Gastrocnemius medialis (tissue), 4 donors: ENCODE measurements at regions not wholly inside any gene's neighbourhood (a gene's known extent, or its start where the extent isn't known, plus 50 kb on each side); places are given as distances from the start of the nearest gene placed in this dataset.

Experiments
- CTCF ChIP-seq, 5 experiments: fragments of 450-650 bp in 3 of 5; fragments of 200-600 bp in 2 of 5; sonication (generic) in 2 of 5; IDR thresholded peaks in 4 of 5; conservative IDR thresholded peaks in 1 of 5; 1 replicate in 4 of 5; 2 replicates in 1 of 5; pipeline ENCODE4 v1.5.1; 2016 to 2019; ENCODE audit warnings: antibody characterized with exemption in 5 of 5, mild to moderate bottlenecking in 3 of 5, moderate library complexity in 3 of 5
- POLR2A ChIP-seq, 2 donors: fragments of 450-650 bp; IDR thresholded peaks; one replicate each; pipeline ENCODE4 v1.6.1; 2017; ENCODE audit warnings: antibody characterized with exemption in 2 of 2, mild to moderate bottlenecking in 2 of 2, moderate library complexity in 2 of 2

GRCh38 chr5:118561971-118562370, 426.4 kb downstream of the DTWD2 start:
- TF ChIP-seq CTCF (IDR thresholded peaks at IDR 0.05 in 4 of 5, conservative IDR thresholded peaks at IDR 0.05 in 1 of 5): no peak
- no peak for TF ChIP-seq POLR2A (IDR thresholded peaks at IDR 0.05)
